Gastrocnemius medialis (tissue), 4 donors: ENCODE measurements at regions not wholly inside any gene's neighbourhood (a gene's known extent, or its start where the extent isn't known, plus 50 kb on each side); places are given as distances from the start of the nearest gene placed in this dataset.

Experiments used
- POLR2A ChIP-seq, 2 donors: fragments of 450-650 bp; IDR thresholded peaks; one replicate each; pipeline ENCODE4 v1.6.1; 2017; ENCODE audit warnings: antibody characterized with exemption in 2 of 2, mild to moderate bottlenecking in 2 of 2, moderate library complexity in 2 of 2
- TF ChIP-seq, protein P1 (sequence below), 5 experiments: fragments of 450-650 bp in 3 of 5; fragments of 200-600 bp in 2 of 5; sonication (generic) in 2 of 5; IDR thresholded peaks in 4 of 5; conservative IDR thresholded peaks in 1 of 5; 1 replicate in 4 of 5; 2 replicates in 1 of 5; pipeline ENCODE4 v1.5.1; 2016 to 2019; ENCODE audit warnings: antibody characterized with exemption in 5 of 5, mild to moderate bottlenecking in 3 of 5, moderate library complexity in 3 of 5

DNA sequence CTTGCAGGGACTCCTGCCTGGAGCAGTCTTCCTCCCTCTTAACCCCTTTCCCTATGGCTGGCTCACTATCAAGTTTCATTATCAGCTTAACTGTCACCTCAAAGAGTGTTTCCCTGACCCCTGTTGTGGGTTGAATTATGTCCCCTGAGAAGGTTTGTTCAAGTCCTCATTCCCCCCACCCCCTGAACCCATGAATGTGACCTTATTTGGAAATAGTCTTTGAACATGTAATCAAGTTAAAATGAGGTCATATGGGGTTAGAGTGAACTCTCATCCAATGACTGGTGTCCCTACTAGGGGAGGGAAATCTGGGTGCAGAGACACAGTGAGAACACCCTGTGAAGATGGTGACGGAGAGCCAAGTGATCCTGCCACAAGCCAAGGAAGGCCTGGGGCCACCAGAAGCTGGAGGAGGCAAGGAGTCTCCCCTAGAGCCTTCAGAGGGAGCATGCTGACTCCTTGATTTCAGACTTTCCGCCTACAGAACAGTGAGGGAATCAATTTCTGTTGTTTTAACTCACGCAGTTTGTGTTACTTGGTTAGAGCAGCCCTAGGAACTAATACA is 165.2 kb upstream of the TOP1 start:
- TF ChIP-seq, protein P1, sequence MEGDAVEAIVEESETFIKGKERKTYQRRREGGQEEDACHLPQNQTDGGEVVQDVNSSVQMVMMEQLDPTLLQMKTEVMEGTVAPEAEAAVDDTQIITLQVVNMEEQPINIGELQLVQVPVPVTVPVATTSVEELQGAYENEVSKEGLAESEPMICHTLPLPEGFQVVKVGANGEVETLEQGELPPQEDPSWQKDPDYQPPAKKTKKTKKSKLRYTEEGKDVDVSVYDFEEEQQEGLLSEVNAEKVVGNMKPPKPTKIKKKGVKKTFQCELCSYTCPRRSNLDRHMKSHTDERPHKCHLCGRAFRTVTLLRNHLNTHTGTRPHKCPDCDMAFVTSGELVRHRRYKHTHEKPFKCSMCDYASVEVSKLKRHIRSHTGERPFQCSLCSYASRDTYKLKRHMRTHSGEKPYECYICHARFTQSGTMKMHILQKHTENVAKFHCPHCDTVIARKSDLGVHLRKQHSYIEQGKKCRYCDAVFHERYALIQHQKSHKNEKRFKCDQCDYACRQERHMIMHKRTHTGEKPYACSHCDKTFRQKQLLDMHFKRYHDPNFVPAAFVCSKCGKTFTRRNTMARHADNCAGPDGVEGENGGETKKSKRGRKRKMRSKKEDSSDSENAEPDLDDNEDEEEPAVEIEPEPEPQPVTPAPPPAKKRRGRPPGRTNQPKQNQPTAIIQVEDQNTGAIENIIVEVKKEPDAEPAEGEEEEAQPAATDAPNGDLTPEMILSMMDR (IDR thresholded peaks at IDR 0.05 in 4 of 5, conservative IDR thresholded peaks at IDR 0.05 in 1 of 5): no peak
- no peak for TF ChIP-seq POLR2A (IDR thresholded peaks at IDR 0.05)
